ENCODE measurements at regions not wholly inside any gene's neighbourhood (a gene's known extent, or its start where the extent isn't known, plus 50 kb on each side); places are given as distances from the start of the nearest gene placed in this dataset.

DNA sequence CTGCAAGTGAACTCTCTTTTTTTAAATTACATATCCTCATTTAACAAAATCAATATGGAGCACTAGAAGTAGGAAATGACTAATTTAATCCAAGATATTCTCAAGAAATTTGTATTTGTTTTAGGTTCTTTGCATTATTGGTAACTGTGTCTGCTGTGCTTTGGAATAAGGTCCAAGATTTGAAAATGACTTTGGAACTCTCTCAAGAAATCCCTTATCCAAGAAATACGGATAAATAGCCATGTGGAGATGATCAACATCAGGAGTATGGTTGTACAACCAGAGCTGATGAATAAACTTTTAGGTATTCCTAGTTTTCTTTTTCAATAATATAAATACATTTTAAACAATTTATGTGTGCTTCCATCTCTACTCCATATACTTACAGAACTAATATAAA lies 279.9 kb upstream of the SEMA3C start:
- H3K4me1 ChIP-seq (ENCODE audit: control insufficient read depth, insufficient read depth, low read length) = no peaks in the 10 kb centered on the region
- no peak overlapping the region for H3K4me3 ChIP-seq (ENCODE audit: low read depth, low read length)
- ChIA-PET CTCF (interaction anchor here (1.1 kb wide), 1 partner anchor 8 kb away, joined by 3 read pairs; no protein-coding TSS in a partner anchor), POLR2A (no interaction called here)
- no peak overlapping the region for H3K27ac ChIP-seq (ENCODE audit: extremely low read depth, low read depth, low read length)
- H3K9me3 ChIP-seq (ENCODE audit: control insufficient read depth, insufficient read depth, low read depth, low read length) = no peaks in the 10 kb centered on the region
- no peaks in the 10 kb centered on the region for H3K36me3 ChIP-seq (ENCODE audit: control insufficient read depth in 2 of 2, insufficient read depth in 1 of 2, low read length in 2 of 2)
- TF ChIP-seq ZBTB26 (tag by site-specific recombination; optimal IDR thresholded peaks at IDR 0.05) (no peak), OSR2 (tag by site-specific recombination; IDR thresholded peaks at IDR 0.05) (no peak), ZBTB21 (tag by site-specific recombination; IDR thresholded peaks at IDR 0.05) (no peak)

DNA sequence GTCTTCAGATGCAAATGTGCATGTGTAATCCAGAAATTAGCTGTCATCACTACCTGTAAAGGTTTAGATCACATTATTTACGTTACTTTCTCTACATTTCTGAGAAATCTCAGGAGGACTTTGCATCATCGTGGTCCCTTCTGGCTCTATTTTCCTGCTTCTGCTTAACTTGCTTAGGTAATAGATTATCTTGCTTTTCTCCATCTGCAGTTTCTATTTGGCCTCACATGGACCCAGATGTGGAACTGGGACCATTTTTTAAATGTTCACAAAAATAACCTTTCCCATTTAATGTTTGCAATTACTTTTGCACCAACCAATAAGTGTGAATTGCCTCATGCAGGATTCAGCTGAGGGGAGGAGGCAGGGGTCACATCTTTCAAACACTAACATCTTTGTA lies 278.4 kb upstream of the SEMA3C start:
- Histone ChIP-seq H3K27ac (ENCODE audit: extremely low read depth, low read depth, low read length) (no peak overlapping the region), H3K4me3 (ENCODE audit: low read depth, low read length) (no peak overlapping the region), H3K9me3 (ENCODE audit: control insufficient read depth, insufficient read depth, low read depth, low read length) (no peaks in the 10 kb centered on the region), H3K36me3 (ENCODE audit: control insufficient read depth in 2 of 2, insufficient read depth in 1 of 2, low read length in 2 of 2) (no peaks in the 10 kb centered on the region), H3K4me1 (ENCODE audit: control insufficient read depth, insufficient read depth, low read length) (no peaks in the 10 kb centered on the region)
- ChIA-PET POLR2A (no interaction called here), CTCF (no interaction called here)
- TF ChIP-seq ZNF239 (tag by site-specific recombination; IDR thresholded peaks at IDR 0.05) (no peak), GLI2 (tag by site-specific recombination; IDR thresholded peaks at IDR 0.05; ENCODE audit: borderline replicate concordance, low read depth) (no peak), ZNF341 (tag by site-specific recombination; IDR thresholded peaks at IDR 0.05; ENCODE audit: low read depth) (no peak), ZNF404 (tag by site-specific recombination; IDR thresholded peaks at IDR 0.05) (no peak), ZNF544 (tag by site-specific recombination; IDR thresholded peaks at IDR 0.05) (no peak), ZSCAN30 (tag by site-specific recombination; IDR thresholded peaks at IDR 0.05) (no peak), ZNF391 (tag by site-specific recombination; IDR thresholded peaks at IDR 0.05; ENCODE audit: borderline replicate concordance, low read depth) (no peak), SETDB1 (IDR thresholded peaks at IDR 0.05; ENCODE audit: insufficient read length, low read length) (no peak), ZBTB44 (tag by site-specific recombination; IDR thresholded peaks at IDR 0.05) (no peak), ZNF146 (tag by site-specific recombination; IDR thresholded peaks at IDR 0.05) (no peak), KLF8 (tag by site-specific recombination; IDR thresholded peaks at IDR 0.05) (no peak), ZNF174 (tag by site-specific recombination; IDR thresholded peaks at IDR 0.05) (no peak), SP3 (tag by site-specific recombination; IDR thresholded peaks at IDR 0.05) (no peak), MYNN (tag by site-specific recombination; IDR thresholded peaks at IDR 0.05; ENCODE audit: borderline replicate concordance) (no peak)
- TF ChIP-seq, protein P1, sequence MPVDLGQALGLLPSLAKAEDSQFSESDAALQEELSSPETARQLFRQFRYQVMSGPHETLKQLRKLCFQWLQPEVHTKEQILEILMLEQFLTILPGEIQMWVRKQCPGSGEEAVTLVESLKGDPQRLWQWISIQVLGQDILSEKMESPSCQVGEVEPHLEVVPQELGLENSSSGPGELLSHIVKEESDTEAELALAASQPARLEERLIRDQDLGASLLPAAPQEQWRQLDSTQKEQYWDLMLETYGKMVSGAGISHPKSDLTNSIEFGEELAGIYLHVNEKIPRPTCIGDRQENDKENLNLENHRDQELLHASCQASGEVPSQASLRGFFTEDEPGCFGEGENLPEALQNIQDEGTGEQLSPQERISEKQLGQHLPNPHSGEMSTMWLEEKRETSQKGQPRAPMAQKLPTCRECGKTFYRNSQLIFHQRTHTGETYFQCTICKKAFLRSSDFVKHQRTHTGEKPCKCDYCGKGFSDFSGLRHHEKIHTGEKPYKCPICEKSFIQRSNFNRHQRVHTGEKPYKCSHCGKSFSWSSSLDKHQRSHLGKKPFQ (tag by site-specific recombination; IDR thresholded peaks at IDR 0.05) = no peak
- TF ChIP-seq, protein P2, sequence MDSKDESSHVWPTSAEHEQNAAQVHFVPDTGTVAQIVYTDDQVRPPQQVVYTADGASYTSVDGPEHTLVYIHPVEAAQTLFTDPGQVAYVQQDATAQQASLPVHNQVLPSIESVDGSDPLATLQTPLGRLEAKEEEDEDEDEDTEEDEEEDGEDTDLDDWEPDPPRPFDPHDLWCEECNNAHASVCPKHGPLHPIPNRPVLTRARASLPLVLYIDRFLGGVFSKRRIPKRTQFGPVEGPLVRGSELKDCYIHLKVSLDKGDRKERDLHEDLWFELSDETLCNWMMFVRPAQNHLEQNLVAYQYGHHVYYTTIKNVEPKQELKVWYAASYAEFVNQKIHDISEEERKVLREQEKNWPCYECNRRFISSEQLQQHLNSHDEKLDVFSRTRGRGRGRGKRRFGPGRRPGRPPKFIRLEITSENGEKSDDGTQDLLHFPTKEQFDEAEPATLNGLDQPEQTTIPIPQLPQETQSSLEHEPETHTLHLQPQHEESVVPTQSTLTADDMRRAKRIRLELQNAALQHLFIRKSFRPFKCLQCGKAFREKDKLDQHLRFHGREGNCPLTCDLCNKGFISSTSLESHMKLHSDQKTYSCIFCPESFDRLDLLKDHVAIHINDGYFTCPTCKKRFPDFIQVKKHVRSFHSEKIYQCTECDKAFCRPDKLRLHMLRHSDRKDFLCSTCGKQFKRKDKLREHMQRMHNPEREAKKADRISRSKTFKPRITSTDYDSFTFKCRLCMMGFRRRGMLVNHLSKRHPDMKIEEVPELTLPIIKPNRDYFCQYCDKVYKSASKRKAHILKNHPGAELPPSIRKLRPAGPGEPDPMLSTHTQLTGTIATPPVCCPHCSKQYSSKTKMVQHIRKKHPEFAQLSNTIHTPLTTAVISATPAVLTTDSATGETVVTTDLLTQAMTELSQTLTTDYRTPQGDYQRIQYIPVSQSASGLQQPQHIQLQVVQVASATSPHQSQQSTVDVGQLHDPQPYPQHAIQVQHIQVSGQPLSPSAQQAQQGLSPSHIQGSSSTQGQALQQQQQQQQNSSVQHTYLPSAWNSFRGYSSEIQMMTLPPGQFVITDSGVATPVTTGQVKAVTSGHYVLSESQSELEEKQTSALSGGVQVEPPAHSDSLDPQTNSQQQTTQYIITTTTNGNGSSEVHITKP (tag by site-specific recombination; IDR thresholded peaks at IDR 0.05) = no peak
